GM12878 (cell line): ENCODE measurements at regions not wholly inside any gene's neighbourhood (a gene's known extent, or its start where the extent isn't known, plus 50 kb on each side); places are given as distances from the start of the nearest gene placed in this dataset.

ENCODE experiments used
- CHD4 ChIP-seq: fragments of 200-600 bp; sonication (generic); IDR thresholded peaks from 2 replicates; pipeline ENCODE4 v1.6.1; 2016; ENCODE audit warnings: mild to moderate bottlenecking
- CTCF ChIP-seq, 3 experiments: IDR thresholded peaks in 2 of 3; conservative IDR thresholded peaks in 1 of 3; 2 replicates each; pipeline ENCODE4 v1.5.1; 2011; ENCODE audit warnings: low read depth in 3 of 3, low read length in 3 of 3, mild to moderate bottlenecking in 3 of 3, control low read depth in 2 of 3, moderate library complexity in 2 of 3, inconsistent platforms in 1 of 3, mixed read lengths in 1 of 3; ENCODE audit not compliant: control insufficient read depth in 2 of 3, insufficient read depth in 1 of 3; ENCODE audit errors: extremely low read depth in 1 of 3
- E2F8 ChIP-seq: fragments of 450-650 bp; IDR thresholded peaks from 2 replicates; pipeline ENCODE4 v1.6.1; 2018; ENCODE audit warnings: mild to moderate bottlenecking, low read depth, moderate library complexity; ENCODE audit not compliant: partially characterized antibody
- ELK1 ChIP-seq: IDR thresholded peaks from 2 replicates; pipeline ENCODE4 v1.6.1; 2012; ENCODE audit warnings: low read depth, low read length, improper control_type of control experiment
- EP300 ChIP-seq, 2 experiments: fragments of 150-350 bp in 1 of 2; IDR thresholded peaks; 2 replicates each; pipeline ENCODE4 v1.6.1; 2011 to 2012; ENCODE audit warnings: low read depth in 2 of 2, low read length in 2 of 2, borderline replicate concordance in 1 of 2, improper control_type of control experiment in 1 of 2, inconsistent platforms in 1 of 2; ENCODE audit not compliant: control insufficient read depth in 1 of 2
- EZH2 ChIP-seq: IDR thresholded peaks from 2 replicates; pipeline ENCODE4 v1.6.1; 2012; ENCODE audit warnings: low read depth, mild to moderate bottlenecking, control low read depth, inconsistent platforms, low read length, borderline replicate concordance; ENCODE audit not compliant: control insufficient read depth
- NKRF ChIP-seq: fragments of 450-650 bp; conservative IDR thresholded peaks from 2 replicates; pipeline ENCODE4 v1.6.1; 2017; ENCODE audit warnings: mild to moderate bottlenecking, moderate library complexity
- PML ChIP-seq: IDR thresholded peaks from 2 replicates; pipeline ENCODE4 v1.6.1; 2012; ENCODE audit warnings: low read length, inconsistent platforms
- POLR2A ChIP-seq: IDR thresholded peaks from 2 replicates; pipeline ENCODE4 v1.6.1; 2011; ENCODE audit warnings: low read depth, mild to moderate bottlenecking, low read length
- TCF3 ChIP-seq: IDR thresholded peaks from 2 replicates; pipeline ENCODE4 v1.6.1; 2012; ENCODE audit warnings: low read depth, mild to moderate bottlenecking, low read length, borderline replicate concordance; ENCODE audit not compliant: insufficient read depth
- YY1 ChIP-seq: IDR thresholded peaks from 2 replicates; pipeline ENCODE4 v1.6.1; 2011; ENCODE audit warnings: low read depth, mild to moderate bottlenecking, low read length

GRCh38 chr1:182309631-182310351 is 81.8 kb downstream of the GLUL start:
- TF ChIP-seq CTCF (IDR thresholded peaks at IDR 0.05 in 2 of 3, conservative IDR thresholded peaks at IDR 0.05 in 1 of 3; ENCODE audit: control insufficient read depth in 2 of 3, extremely low read depth in 1 of 3, insufficient read depth in 1 of 3, low read depth in 3 of 3, low read length in 3 of 3) (no peak), EP300 (IDR thresholded peaks at IDR 0.05; ENCODE audit: borderline replicate concordance in 1 of 2, control insufficient read depth in 1 of 2, low read depth in 2 of 2, low read length in 2 of 2) (no peak), YY1 (no peak), CHD4 (no peak), TCF3 (no peak), NKRF (no peak), E2F8 (no peak), PML (no peak), EZH2 (no peak), POLR2A (no peak), ELK1 (no peak)
